ENCODE measurements at regions not wholly inside any gene's neighbourhood (a gene's known extent, or its start where the extent isn't known, plus 50 kb on each side); places are given as distances from the start of the nearest gene placed in this dataset.

GRCh38 chr9:89915187-89915586 is 310.4 kb downstream of the GADD45G start:
- Mint-ChIP-seq H3K9me3 (ENCODE audit: low read depth) (no peaks in the 10 kb centered on the region), H3K36me3 (ENCODE audit: insufficient read depth) (no peaks in the 10 kb centered on the region), H3K27ac (no peak overlapping the region), H3K4me1 (ENCODE audit: low read depth) (peaks cover 4% of the 10 kb centered on the region), H3K27me3 (peaks cover 18% of the 10 kb centered on the region), H3K4me3 (ENCODE audit: low read depth) (no peak overlapping the region)
- DNase-seq (ENCODE audit: low spot score, unreplicated experiment): no peak
- TF ChIP-seq CTCF (IDR thresholded peaks at IDR 0.05; ENCODE audit: unreplicated experiment): no peak

- Mint-ChIP-seq H3K36me3 (ENCODE audit: insufficient read depth) (no peaks in the 10 kb centered on the region), H3K27ac (no peak overlapping the region), H3K9me3 (ENCODE audit: low read depth) (no peaks in the 10 kb centered on the region), H3K4me3 (ENCODE audit: low read depth) (no peak overlapping the region), H3K4me1 (ENCODE audit: low read depth) (peaks cover 4% of the 10 kb centered on the region), H3K27me3 (peaks cover 21% of the 10 kb centered on the region)
- DNase-seq (ENCODE audit: low spot score, unreplicated experiment): no peak
- TF ChIP-seq CTCF (IDR thresholded peaks at IDR 0.05; ENCODE audit: unreplicated experiment): no peak
Measured at GRCh38 chr9:89916001-89916597, 311.3 kb downstream of the GADD45G start.

- no peak for DNase-seq (ENCODE audit: low spot score, unreplicated experiment)
- no peaks in the 10 kb centered on the region for H3K36me3 Mint-ChIP-seq (ENCODE audit: insufficient read depth)
- TF ChIP-seq CTCF (IDR thresholded peaks at IDR 0.05; ENCODE audit: unreplicated experiment): no peak
- H3K9me3 Mint-ChIP-seq (ENCODE audit: low read depth): no peaks in the 10 kb centered on the region
- no peak overlapping the region for H3K27ac Mint-ChIP-seq
- H3K4me1 Mint-ChIP-seq (ENCODE audit: low read depth): peaks cover 14% of the 10 kb centered on the region
- peaks cover 16% of the 10 kb centered on the region for H3K27me3 Mint-ChIP-seq
- no peak overlapping the region for H3K4me3 Mint-ChIP-seq (ENCODE audit: low read depth)
Measured at GRCh38 chr9:89917861-89918260, 313.0 kb downstream of the GADD45G start.

- no peak overlapping the region for H3K4me3 Mint-ChIP-seq (ENCODE audit: low read depth)
- peaks cover 16% of the 10 kb centered on the region for H3K27me3 Mint-ChIP-seq
- no peak for DNase-seq (ENCODE audit: low spot score, unreplicated experiment)
- peak overlapping the region; percentile 17 for H3K27ac Mint-ChIP-seq
- peaks cover 21% of the 10 kb centered on the region for H3K4me1 Mint-ChIP-seq (ENCODE audit: low read depth)
- no peaks in the 10 kb centered on the region for H3K36me3 Mint-ChIP-seq (ENCODE audit: insufficient read depth)
- H3K9me3 Mint-ChIP-seq (ENCODE audit: low read depth): no peaks in the 10 kb centered on the region
- peak; percentile 17 for TF ChIP-seq CTCF (IDR thresholded peaks at IDR 0.05; ENCODE audit: unreplicated experiment)
Measured at GRCh38 chr9:89919171-89919681, 314.4 kb downstream of the GADD45G start.

- no peak for TF ChIP-seq CTCF (IDR thresholded peaks at IDR 0.05; ENCODE audit: unreplicated experiment)
- Mint-ChIP-seq H3K27me3 (peaks cover 16% of the 10 kb centered on the region), H3K36me3 (ENCODE audit: insufficient read depth) (no peaks in the 10 kb centered on the region), H3K4me1 (ENCODE audit: low read depth) (peaks cover 22% of the 10 kb centered on the region), H3K9me3 (ENCODE audit: low read depth) (no peaks in the 10 kb centered on the region), H3K27ac (no peak overlapping the region), H3K4me3 (ENCODE audit: low read depth) (no peak overlapping the region)
- DNase-seq (ENCODE audit: low spot score, unreplicated experiment): no peak
Measured at GRCh38 chr9:89920131-89920530, 315.3 kb downstream of the GADD45G start.
